ENCODE measurements at regions not wholly inside any gene's neighbourhood (a gene's known extent, or its start where the extent isn't known, plus 50 kb on each side); places are given as distances from the start of the nearest gene placed in this dataset.

- TF ChIP-seq, protein P1, sequence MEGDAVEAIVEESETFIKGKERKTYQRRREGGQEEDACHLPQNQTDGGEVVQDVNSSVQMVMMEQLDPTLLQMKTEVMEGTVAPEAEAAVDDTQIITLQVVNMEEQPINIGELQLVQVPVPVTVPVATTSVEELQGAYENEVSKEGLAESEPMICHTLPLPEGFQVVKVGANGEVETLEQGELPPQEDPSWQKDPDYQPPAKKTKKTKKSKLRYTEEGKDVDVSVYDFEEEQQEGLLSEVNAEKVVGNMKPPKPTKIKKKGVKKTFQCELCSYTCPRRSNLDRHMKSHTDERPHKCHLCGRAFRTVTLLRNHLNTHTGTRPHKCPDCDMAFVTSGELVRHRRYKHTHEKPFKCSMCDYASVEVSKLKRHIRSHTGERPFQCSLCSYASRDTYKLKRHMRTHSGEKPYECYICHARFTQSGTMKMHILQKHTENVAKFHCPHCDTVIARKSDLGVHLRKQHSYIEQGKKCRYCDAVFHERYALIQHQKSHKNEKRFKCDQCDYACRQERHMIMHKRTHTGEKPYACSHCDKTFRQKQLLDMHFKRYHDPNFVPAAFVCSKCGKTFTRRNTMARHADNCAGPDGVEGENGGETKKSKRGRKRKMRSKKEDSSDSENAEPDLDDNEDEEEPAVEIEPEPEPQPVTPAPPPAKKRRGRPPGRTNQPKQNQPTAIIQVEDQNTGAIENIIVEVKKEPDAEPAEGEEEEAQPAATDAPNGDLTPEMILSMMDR (IDR thresholded peaks at IDR 0.05) = no peak
- TF ChIP-seq POLR2AphosphoS5 (IDR thresholded peaks at IDR 0.05; ENCODE audit: low read depth, low read length) (no peak), TCF7L2 (IDR thresholded peaks at IDR 0.05; ENCODE audit: low read depth, low read length) (no peak)
- TF ChIP-seq, protein P2, sequence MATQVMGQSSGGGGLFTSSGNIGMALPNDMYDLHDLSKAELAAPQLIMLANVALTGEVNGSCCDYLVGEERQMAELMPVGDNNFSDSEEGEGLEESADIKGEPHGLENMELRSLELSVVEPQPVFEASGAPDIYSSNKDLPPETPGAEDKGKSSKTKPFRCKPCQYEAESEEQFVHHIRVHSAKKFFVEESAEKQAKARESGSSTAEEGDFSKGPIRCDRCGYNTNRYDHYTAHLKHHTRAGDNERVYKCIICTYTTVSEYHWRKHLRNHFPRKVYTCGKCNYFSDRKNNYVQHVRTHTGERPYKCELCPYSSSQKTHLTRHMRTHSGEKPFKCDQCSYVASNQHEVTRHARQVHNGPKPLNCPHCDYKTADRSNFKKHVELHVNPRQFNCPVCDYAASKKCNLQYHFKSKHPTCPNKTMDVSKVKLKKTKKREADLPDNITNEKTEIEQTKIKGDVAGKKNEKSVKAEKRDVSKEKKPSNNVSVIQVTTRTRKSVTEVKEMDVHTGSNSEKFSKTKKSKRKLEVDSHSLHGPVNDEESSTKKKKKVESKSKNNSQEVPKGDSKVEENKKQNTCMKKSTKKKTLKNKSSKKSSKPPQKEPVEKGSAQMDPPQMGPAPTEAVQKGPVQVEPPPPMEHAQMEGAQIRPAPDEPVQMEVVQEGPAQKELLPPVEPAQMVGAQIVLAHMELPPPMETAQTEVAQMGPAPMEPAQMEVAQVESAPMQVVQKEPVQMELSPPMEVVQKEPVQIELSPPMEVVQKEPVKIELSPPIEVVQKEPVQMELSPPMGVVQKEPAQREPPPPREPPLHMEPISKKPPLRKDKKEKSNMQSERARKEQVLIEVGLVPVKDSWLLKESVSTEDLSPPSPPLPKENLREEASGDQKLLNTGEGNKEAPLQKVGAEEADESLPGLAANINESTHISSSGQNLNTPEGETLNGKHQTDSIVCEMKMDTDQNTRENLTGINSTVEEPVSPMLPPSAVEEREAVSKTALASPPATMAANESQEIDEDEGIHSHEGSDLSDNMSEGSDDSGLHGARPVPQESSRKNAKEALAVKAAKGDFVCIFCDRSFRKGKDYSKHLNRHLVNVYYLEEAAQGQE (IDR thresholded peaks at IDR 0.05; ENCODE audit: insufficient read depth in 1 of 2, low read depth in 2 of 2, low read length in 1 of 2) = no peak
Observed at GRCh38 chrX:127558811-127559210, 493.4 kb downstream of the ACTRT1 start.
